Heart left ventricle (tissue), 16 donors: ENCODE measurements at regions not wholly inside any gene's neighbourhood (a gene's known extent, or its start where the extent isn't known, plus 50 kb on each side); places are given as distances from the start of the nearest gene placed in this dataset.

Source experiments
- ATAC-seq, 4 donors: fragments of 200-7000 bp; cut with Tn5 transposase; one replicate each; pipeline ENCODE4 v1.9.1; 2020 to 2022; ENCODE audit warnings: moderate library complexity in 4 of 4, mild to moderate bottlenecking in 3 of 4, moderate number of reproducible peaks in 1 of 4
- DNase-seq, 5 donors: peaks; one replicate each; pipeline ENCODE4 v3.0.0-alpha.2; 2020
- H3K27ac ChIP-seq, 12 donors: fragments of 200-600 bp; sonication (generic) in 4 of 12; one replicate each; pipeline versions ENCODE4 v1.5.0 to v1.8.0; 2016 to 2022; ENCODE audit warnings: mild to moderate bottlenecking in 2 of 12
- H3K27me3 ChIP-seq, 9 donors: fragments of 200-600 bp; sonication (generic) in 2 of 9; one replicate each; pipeline versions ENCODE4 v1.5.1 to v1.8.0; 2016 to 2022; ENCODE audit warnings: mild to moderate bottlenecking in 3 of 9
- H3K36me3 ChIP-seq, 9 donors: fragments of 200-600 bp; sonication (generic) in 2 of 9; one replicate each; pipeline versions ENCODE4 v1.5.0 to v1.8.0; 2018 to 2022; ENCODE audit warnings: mild to moderate bottlenecking in 2 of 9
- H3K4me1 ChIP-seq, 12 donors: fragments of 200-600 bp; sonication (generic) in 4 of 12; one replicate each; pipeline versions ENCODE4 v1.5.0 to v1.8.0; 2016 to 2022; ENCODE audit warnings: mild to moderate bottlenecking in 3 of 12
- H3K4me3 ChIP-seq, 12 donors: fragments of 200-600 bp; sonication (generic) in 4 of 12; one replicate each; pipeline versions ENCODE4 v1.5.0 to v1.8.0; 2017 to 2022; ENCODE audit warnings: mild to moderate bottlenecking in 9 of 12, moderate library complexity in 4 of 12
- H3K9me3 ChIP-seq, 12 donors: fragments of 200-600 bp; sonication (generic) in 4 of 12; one replicate each; pipeline versions ENCODE4 v1.5.0 to v1.8.0; 2016 to 2022; ENCODE audit warnings: mild to moderate bottlenecking in 1 of 12
- POLR2A ChIP-seq, 2 donors: fragments of 450-650 bp; IDR thresholded peaks; one replicate each; pipeline ENCODE4 v1.6.1; 2017; ENCODE audit warnings: antibody characterized with exemption in 2 of 2, mild to moderate bottlenecking in 2 of 2, moderate library complexity in 2 of 2
- whole genome bisulfite sequencing, 4 donors: extraction: QIAGEN DNeasy Blood & Tissue Kit in 2 of 4; methylation state at CpG; one replicate each; pipeline versions ENCODE4 v1.1.5 to v1.1.7; 2013 to 2018; 5-methylcytosine and 5-hydroxymethylcytosine counted together
- intact Hi-C, 10 donors: fragments of 100-400 bp; cut with DNase I; formaldehyde crosslinking; loops; one replicate each; pipeline versions ENCODE4 v1.11.1 to v1.14.2; 2022
- TF ChIP-seq, protein P1 (sequence below), 12 donors: fragments of 200-600 bp; sonication (generic) in 4 of 12; IDR thresholded peaks; one replicate each; pipeline versions ENCODE4 v1.5.0 to v1.8.0; 2018 to 2022; ENCODE audit warnings: antibody characterized with exemption in 12 of 12, mild to moderate bottlenecking in 5 of 12
- donor health status: ischemic (EF 13 %, LVEDD 7.1; RV severe dilation, severe dysfunction).
- donor health status: healthy with polysubstance abuse.
- donor health status: DM: no; HTN: yes; CAD: no.
- donor health status: DM: no; HTN: no; CAD: no.
- donor health status: ischemic (EF 25% LVEDD 6.9; RV normal size, moderate dysfunction).
- donor health status: ischemic (EF 25% LVEDD 5.7; RV mildly dilated, moderate dysfunction).
- donor health status: healthy.
- donor health status: DM: yes; HTN: yes; CAD: no.
- donor health status: ischemic (EF 35%, LVEDD 5.7; RV mildly dilated, moderate dysfunction).
- donor health status: nonischemic (EF 11% LVEDD 7.7; RV severe dilation, severe dysfunction).
- donor health status: DM: yes; HTN: yes; CAD: no.
- donor health status: PGD.
- donor health status: ischemic (EF 29% LVEDD 5.4; RV normal size, mild dysfunction).
- donor health status: nonischemic (EF 23%, LVEDD 6.1; RV moderate dilation, normal function).

DNA sequence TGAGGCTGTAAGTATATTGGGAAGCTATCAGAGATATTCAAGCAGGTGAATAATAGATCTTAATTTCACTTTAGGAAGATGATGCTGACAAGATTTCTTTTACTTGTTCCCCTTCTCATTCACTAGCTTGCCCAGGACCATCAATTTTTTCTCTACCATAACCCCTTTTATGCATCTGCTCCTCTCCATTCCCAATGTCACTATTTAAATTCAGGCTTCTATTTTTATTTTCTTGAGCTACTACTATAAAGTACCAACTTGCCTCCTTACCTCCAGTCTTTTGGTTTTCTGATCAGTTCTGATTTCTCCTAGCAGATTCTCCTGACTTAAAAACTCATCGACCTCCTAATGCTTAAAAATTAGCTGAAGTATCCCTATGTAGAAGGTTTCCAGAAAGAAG lies 97.7 kb upstream of the SMIM30 start:
- Histone ChIP-seq H3K4me1 (no peaks in the 10 kb centered on the region), H3K27ac (no peak overlapping the region), H3K4me3 (no peak overlapping the region), H3K27me3 (no peaks in the 10 kb centered on the region), H3K36me3 (no peaks in the 10 kb centered on the region), H3K9me3 (no peaks in the 10 kb centered on the region)
- no peak for ATAC-seq
- 69 to 88% (median 72%) methylated on average over 1 of the region's 1 CpG for WGBS, 4 donors
- TF ChIP-seq, protein P1, sequence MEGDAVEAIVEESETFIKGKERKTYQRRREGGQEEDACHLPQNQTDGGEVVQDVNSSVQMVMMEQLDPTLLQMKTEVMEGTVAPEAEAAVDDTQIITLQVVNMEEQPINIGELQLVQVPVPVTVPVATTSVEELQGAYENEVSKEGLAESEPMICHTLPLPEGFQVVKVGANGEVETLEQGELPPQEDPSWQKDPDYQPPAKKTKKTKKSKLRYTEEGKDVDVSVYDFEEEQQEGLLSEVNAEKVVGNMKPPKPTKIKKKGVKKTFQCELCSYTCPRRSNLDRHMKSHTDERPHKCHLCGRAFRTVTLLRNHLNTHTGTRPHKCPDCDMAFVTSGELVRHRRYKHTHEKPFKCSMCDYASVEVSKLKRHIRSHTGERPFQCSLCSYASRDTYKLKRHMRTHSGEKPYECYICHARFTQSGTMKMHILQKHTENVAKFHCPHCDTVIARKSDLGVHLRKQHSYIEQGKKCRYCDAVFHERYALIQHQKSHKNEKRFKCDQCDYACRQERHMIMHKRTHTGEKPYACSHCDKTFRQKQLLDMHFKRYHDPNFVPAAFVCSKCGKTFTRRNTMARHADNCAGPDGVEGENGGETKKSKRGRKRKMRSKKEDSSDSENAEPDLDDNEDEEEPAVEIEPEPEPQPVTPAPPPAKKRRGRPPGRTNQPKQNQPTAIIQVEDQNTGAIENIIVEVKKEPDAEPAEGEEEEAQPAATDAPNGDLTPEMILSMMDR (IDR thresholded peaks at IDR 0.05) = no peak
- TF ChIP-seq POLR2A (IDR thresholded peaks at IDR 0.05) = no peak
- intact Hi-C loops = no loop called here
- no peak for DNase-seq

DNA sequence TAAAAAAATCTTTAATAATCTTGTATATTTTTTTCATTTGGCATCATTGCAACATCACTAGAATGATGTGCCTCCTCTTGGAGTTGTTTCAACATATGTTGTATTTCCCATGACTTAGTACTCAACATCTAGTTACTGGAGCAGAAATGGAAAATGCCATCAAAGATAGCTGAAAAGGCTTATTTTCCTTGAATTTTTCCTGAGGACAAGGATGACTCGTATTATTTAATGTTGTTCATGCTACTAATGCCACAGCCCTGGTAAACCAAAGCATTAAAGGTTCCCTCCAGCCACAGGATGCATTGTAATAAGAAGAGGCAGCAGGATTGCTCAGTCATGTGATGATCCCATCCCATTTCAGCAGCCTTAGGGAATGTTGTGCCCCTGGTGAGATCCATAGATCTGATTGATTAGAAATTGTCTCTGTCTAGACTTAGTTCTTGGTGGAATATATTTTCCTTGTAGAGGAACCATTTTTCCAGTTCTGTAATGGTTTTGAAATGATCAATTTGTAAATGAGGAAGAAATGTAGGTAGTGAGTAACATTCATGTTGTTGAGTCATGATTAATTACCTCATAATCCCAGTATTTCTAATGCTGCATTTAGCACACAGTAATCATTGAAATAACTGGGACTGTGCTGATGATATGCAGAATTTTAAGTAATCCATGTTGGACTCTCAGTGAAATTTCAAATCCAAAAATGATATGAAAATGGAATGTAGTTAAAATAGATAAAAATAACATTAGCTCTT lies 91.3 kb upstream of the SMIM30 start:
- TF ChIP-seq POLR2A (IDR thresholded peaks at IDR 0.05) = no peak
- TF ChIP-seq, protein P1 (IDR thresholded peaks at IDR 0.05) = no peak
- H3K36me3 ChIP-seq = no peaks in the 10 kb centered on the region
- ATAC-seq = no peak
- DNase-seq = no peak
- H3K27me3 ChIP-seq = no peaks in the 10 kb centered on the region
- H3K4me1 ChIP-seq = no peaks in the 10 kb centered on the region
- H3K9me3 ChIP-seq = no peaks in the 10 kb centered on the region
- WGBS, 4 donors = 72 to 82% (median 77%) methylated on average over 1 of the region's 1 CpG
- intact Hi-C loops = no loop called here
- no peak overlapping the region for H3K27ac ChIP-seq
- no peak overlapping the region for H3K4me3 ChIP-seq

DNA sequence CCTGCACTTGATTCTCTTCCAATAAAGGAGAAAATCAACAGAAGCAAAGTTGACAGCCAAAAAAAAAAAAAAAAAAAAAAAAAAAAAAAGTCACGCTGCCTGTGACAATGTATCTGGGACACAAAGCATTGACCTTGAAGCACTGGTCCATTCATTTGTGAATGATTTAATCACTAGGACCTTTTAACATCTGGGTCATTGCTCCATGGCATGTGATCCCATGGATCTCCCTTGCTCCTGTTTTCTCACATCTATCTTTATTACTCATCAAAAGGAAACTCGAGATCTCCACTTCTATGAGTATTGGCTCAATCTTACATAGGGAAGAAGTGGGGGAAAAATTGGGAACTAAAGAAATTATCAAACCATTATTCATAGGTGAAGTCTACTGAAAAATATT lies 89.6 kb upstream of the SMIM30 start:
- Histone ChIP-seq H3K36me3 (no peaks in the 10 kb centered on the region), H3K27me3 (peaks cover 0 to 6% (median 0%) of the 10 kb centered on the region in 9 donors), H3K9me3 (no peaks in the 10 kb centered on the region), H3K27ac (no peak overlapping the region), H3K4me3 (no peak overlapping the region), H3K4me1 (no peaks in the 10 kb centered on the region)
- intact Hi-C loops = no loop called here
- TF ChIP-seq, protein P1 (IDR thresholded peaks at IDR 0.05) = no peak
- TF ChIP-seq POLR2A (IDR thresholded peaks at IDR 0.05) = no peak
- ATAC-seq (no peak), DNase-seq (no peak)
- 61 to 74% (median 68%) methylated on average over 2 of the region's 2 CpGs for WGBS, 4 donors

DNA sequence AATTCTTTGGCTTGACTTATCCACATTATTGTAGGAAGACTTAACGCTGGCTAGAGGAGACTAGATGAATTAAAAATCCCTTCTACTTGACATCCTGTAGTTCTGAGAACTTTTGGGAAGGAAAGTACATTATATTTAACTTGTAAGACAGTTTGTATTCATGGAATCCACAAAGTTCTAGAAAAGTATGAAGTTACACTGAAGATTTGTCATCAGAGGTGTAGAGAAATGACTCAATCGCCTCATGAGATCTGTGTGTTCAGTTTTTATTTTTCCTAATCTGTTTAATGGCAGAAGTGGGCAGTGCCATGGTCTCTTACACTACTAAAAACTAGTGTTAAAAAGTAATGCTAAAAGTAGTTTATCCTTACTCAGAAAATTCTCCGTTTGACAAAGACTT lies 89.1 kb upstream of the SMIM30 start:
- no peak for DNase-seq
- no peak overlapping the region for H3K27ac ChIP-seq
- no peaks in the 10 kb centered on the region for H3K36me3 ChIP-seq
- WGBS, 4 donors = 73 to 81% (median 76%) methylated on average over 3 of the region's 3 CpGs
- no peaks in the 10 kb centered on the region for H3K9me3 ChIP-seq
- intact Hi-C loops = no loop called here
- no peak overlapping the region for H3K4me3 ChIP-seq
- TF ChIP-seq, protein P1 (IDR thresholded peaks at IDR 0.05) = no peak
- TF ChIP-seq POLR2A (IDR thresholded peaks at IDR 0.05) = no peak
- H3K27me3 ChIP-seq = peaks cover 0 to 6% (median 0%) of the 10 kb centered on the region in 9 donors
- no peak for ATAC-seq
- no peaks in the 10 kb centered on the region for H3K4me1 ChIP-seq
